ENCODE measurements at regions not wholly inside any gene's neighbourhood (a gene's known extent, or its start where the extent isn't known, plus 50 kb on each side); places are given as distances from the start of the nearest gene placed in this dataset.

- no peak for DNase-seq (ENCODE audit: low spot score in 2 of 2)
- WGBS, 2 donors = 2 to 3% methylated on average over 49 of the region's 49 CpGs
- peaks cover 0 to 91% of the 10 kb centered on the region in 2 donors for H3K27me3 ChIP-seq
- H3K4me3 ChIP-seq = no peak overlapping the region
- TF ChIP-seq, protein P1, sequence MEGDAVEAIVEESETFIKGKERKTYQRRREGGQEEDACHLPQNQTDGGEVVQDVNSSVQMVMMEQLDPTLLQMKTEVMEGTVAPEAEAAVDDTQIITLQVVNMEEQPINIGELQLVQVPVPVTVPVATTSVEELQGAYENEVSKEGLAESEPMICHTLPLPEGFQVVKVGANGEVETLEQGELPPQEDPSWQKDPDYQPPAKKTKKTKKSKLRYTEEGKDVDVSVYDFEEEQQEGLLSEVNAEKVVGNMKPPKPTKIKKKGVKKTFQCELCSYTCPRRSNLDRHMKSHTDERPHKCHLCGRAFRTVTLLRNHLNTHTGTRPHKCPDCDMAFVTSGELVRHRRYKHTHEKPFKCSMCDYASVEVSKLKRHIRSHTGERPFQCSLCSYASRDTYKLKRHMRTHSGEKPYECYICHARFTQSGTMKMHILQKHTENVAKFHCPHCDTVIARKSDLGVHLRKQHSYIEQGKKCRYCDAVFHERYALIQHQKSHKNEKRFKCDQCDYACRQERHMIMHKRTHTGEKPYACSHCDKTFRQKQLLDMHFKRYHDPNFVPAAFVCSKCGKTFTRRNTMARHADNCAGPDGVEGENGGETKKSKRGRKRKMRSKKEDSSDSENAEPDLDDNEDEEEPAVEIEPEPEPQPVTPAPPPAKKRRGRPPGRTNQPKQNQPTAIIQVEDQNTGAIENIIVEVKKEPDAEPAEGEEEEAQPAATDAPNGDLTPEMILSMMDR (IDR thresholded peaks at IDR 0.05) = no peak
- no peak for TF ChIP-seq POLR2A (IDR thresholded peaks at IDR 0.05)
- TF ChIP-seq EP300 (IDR thresholded peaks at IDR 0.05) = no peak
- H3K27ac ChIP-seq = no peak overlapping the region
- H3K4me1 ChIP-seq = peaks cover 0 to 5% (median 0%) of the 10 kb centered on the region in 4 donors
- no peaks in the 10 kb centered on the region for H3K36me3 ChIP-seq
- no peaks in the 10 kb centered on the region for H3K9me3 ChIP-seq
Measured at GRCh38 chr16:86286991-86287663, 223.2 kb upstream of the FOXF1 start.

GRCh38 chr16:86287664-86288201 lies 222.6 kb upstream of the FOXF1 start:
- Histone ChIP-seq H3K27me3 (peaks cover 0 to 92% of the 10 kb centered on the region in 2 donors), H3K4me3 (no peak overlapping the region)

GRCh38 chr16:86288716-86289294 lies 221.5 kb upstream of the FOXF1 start:
- TF ChIP-seq EP300 (IDR thresholded peaks at IDR 0.05) = no peak
- TF ChIP-seq POLR2A (IDR thresholded peaks at IDR 0.05) = no peak
- TF ChIP-seq, protein P1 (IDR thresholded peaks at IDR 0.05) = no peak
- no peak for DNase-seq (ENCODE audit: low spot score in 2 of 2)
- no peaks in the 10 kb centered on the region for H3K9me3 ChIP-seq
- WGBS, 2 donors = 1 to 7% methylated on average over 19 of the region's 19 CpGs
- H3K27me3 ChIP-seq = peaks cover 0 to 98% of the 10 kb centered on the region in 2 donors
- peaks cover 0 to 5% (median 0%) of the 10 kb centered on the region in 4 donors for H3K4me1 ChIP-seq
- no peak overlapping the region for H3K27ac ChIP-seq
- H3K36me3 ChIP-seq = no peaks in the 10 kb centered on the region
- H3K4me3 ChIP-seq = no peak overlapping the region

More at GRCh38 chr16:86287664-86288201, 222.6 kb upstream of the FOXF1 start:
- 3 to 5% methylated on average over 8 of the region's 8 CpGs for WGBS, 2 donors
- Histone ChIP-seq H3K4me1 (peaks cover 0 to 5% (median 0%) of the 10 kb centered on the region in 4 donors), H3K36me3 (no peaks in the 10 kb centered on the region), H3K9me3 (no peaks in the 10 kb centered on the region), H3K27ac (no peak overlapping the region)
- TF ChIP-seq EP300 (IDR thresholded peaks at IDR 0.05) = no peak
- no peak for TF ChIP-seq POLR2A (IDR thresholded peaks at IDR 0.05)
- TF ChIP-seq, protein P1 (IDR thresholded peaks at IDR 0.05) = no peak
- DNase-seq (ENCODE audit: low spot score in 2 of 2) = no peak

- no peak for DNase-seq (ENCODE audit: low spot score in 2 of 2)
- peaks cover 0 to 5% (median 0%) of the 10 kb centered on the region in 4 donors for H3K4me1 ChIP-seq
- 24 to 29% methylated on average over 11 of the region's 11 CpGs for WGBS, 2 donors
- H3K36me3 ChIP-seq = no peaks in the 10 kb centered on the region
- H3K4me3 ChIP-seq = no peak overlapping the region
- no peak for TF ChIP-seq EP300 (IDR thresholded peaks at IDR 0.05)
- TF ChIP-seq, protein P1 (IDR thresholded peaks at IDR 0.05) = no peak
- no peak for TF ChIP-seq POLR2A (IDR thresholded peaks at IDR 0.05)
- H3K27ac ChIP-seq = no peak overlapping the region
- peaks cover 0 to 98% of the 10 kb centered on the region in 2 donors for H3K27me3 ChIP-seq
- H3K9me3 ChIP-seq = no peaks in the 10 kb centered on the region
Measured at GRCh38 chr16:86289304-86289703, 221.0 kb upstream of the FOXF1 start.

GRCh38 chr16:86289907-86290306 lies 220.4 kb upstream of the FOXF1 start:
- Histone ChIP-seq H3K27me3 (peaks cover 0 to 98% of the 10 kb centered on the region in 2 donors), H3K27ac (no peak overlapping the region), H3K36me3 (no peaks in the 10 kb centered on the region), H3K4me3 (no peak overlapping the region), H3K4me1 (peaks cover 0 to 5% (median 0%) of the 10 kb centered on the region in 4 donors), H3K9me3 (no peaks in the 10 kb centered on the region)
- TF ChIP-seq EP300 (IDR thresholded peaks at IDR 0.05) = no peak
- no peak for TF ChIP-seq POLR2A (IDR thresholded peaks at IDR 0.05)
- TF ChIP-seq, protein P1 (IDR thresholded peaks at IDR 0.05) = no peak
- DNase-seq (ENCODE audit: low spot score in 2 of 2) = no peak
- 25 to 42% methylated on average over 2 of the region's 2 CpGs for WGBS, 2 donors

All from tibial nerve (tissue), 4 donors.